AG04450 (cell line): ENCODE measurements at regions not wholly inside any gene's neighbourhood (a gene's known extent, or its start where the extent isn't known, plus 50 kb on each side); places are given as distances from the start of the nearest gene placed in this dataset.

Source experiments
- CTCF ChIA-PET: fragments of 300-600, 350-600 bp; formaldehyde crosslinking; extraction: SDS; loops from one replicate; lab custom pipeline; 2022; ENCODE audit warnings: antibody characterized with exemption, inconsistent platforms; lab: Charles Lee
- POLR2A ChIA-PET: fragments of 350-600 bp; formaldehyde crosslinking; extraction: SDS; loops from one replicate; lab custom pipeline; 2021; ENCODE audit warnings: antibody characterized with exemption, inconsistent platforms; lab: Yijun Ruan, JAX
- DNase-seq: peaks from one replicate; pipeline ENCODE4 v3.0.0-alpha.2; 2011; ENCODE audit warnings: low read depth, low spot score
- H3K27ac ChIP-seq: one replicate; pipeline ENCODE4 v1.5.1; 2012; ENCODE audit warnings: low read depth, low read length, control low read depth
- H3K27me3 ChIP-seq: one replicate; pipeline ENCODE4 v1.6.0; 2012; ENCODE audit warnings: low read length; ENCODE audit not compliant: control insufficient read depth, insufficient read depth
- H3K4me3 ChIP-seq: 2 replicates; pipeline ENCODE4 v1.5.1; 2011; ENCODE audit warnings: mild to moderate bottlenecking, low read depth, low read length, control low read depth
- H3K9me3 ChIP-seq: 2 replicates; pipeline ENCODE4 v1.5.1; 2012; ENCODE audit warnings: low read length; ENCODE audit not compliant: control insufficient read depth, insufficient read depth
- TF ChIP-seq, protein P1 (sequence below): IDR thresholded peaks from 2 replicates; pipeline ENCODE4 v1.5.1; 2011; ENCODE audit warnings: low read depth, low read length, control low read depth, inconsistent platforms

- DNase-seq, result no peak
- no peaks in the 10 kb centered on the region for H3K27me3 ChIP-seq
- H3K9me3 ChIP-seq, result no peaks in the 10 kb centered on the region
- ChIA-PET CTCF (no interaction called here), POLR2A (no interaction called here)
- TF ChIP-seq, protein P1, sequence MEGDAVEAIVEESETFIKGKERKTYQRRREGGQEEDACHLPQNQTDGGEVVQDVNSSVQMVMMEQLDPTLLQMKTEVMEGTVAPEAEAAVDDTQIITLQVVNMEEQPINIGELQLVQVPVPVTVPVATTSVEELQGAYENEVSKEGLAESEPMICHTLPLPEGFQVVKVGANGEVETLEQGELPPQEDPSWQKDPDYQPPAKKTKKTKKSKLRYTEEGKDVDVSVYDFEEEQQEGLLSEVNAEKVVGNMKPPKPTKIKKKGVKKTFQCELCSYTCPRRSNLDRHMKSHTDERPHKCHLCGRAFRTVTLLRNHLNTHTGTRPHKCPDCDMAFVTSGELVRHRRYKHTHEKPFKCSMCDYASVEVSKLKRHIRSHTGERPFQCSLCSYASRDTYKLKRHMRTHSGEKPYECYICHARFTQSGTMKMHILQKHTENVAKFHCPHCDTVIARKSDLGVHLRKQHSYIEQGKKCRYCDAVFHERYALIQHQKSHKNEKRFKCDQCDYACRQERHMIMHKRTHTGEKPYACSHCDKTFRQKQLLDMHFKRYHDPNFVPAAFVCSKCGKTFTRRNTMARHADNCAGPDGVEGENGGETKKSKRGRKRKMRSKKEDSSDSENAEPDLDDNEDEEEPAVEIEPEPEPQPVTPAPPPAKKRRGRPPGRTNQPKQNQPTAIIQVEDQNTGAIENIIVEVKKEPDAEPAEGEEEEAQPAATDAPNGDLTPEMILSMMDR, result no peak
- H3K27ac ChIP-seq, result no peak overlapping the region
- H3K4me3 ChIP-seq, result no peak overlapping the region
Measured at GRCh38 chr5:159616952-159617351, 286.7 kb upstream of the IL12B start.

- CTCF ChIA-PET, result no interaction called here
- DNase-seq, result no peak
- POLR2A ChIA-PET, result no interaction called here
- Histone ChIP-seq H3K27ac (no peak overlapping the region), H3K4me3 (no peak overlapping the region), H3K9me3 (no peaks in the 10 kb centered on the region), H3K27me3 (no peaks in the 10 kb centered on the region)
- TF ChIP-seq, protein P1, result no peak
Measured at GRCh38 chr5:159619826-159620225, 289.5 kb upstream of the IL12B start.

DNA sequence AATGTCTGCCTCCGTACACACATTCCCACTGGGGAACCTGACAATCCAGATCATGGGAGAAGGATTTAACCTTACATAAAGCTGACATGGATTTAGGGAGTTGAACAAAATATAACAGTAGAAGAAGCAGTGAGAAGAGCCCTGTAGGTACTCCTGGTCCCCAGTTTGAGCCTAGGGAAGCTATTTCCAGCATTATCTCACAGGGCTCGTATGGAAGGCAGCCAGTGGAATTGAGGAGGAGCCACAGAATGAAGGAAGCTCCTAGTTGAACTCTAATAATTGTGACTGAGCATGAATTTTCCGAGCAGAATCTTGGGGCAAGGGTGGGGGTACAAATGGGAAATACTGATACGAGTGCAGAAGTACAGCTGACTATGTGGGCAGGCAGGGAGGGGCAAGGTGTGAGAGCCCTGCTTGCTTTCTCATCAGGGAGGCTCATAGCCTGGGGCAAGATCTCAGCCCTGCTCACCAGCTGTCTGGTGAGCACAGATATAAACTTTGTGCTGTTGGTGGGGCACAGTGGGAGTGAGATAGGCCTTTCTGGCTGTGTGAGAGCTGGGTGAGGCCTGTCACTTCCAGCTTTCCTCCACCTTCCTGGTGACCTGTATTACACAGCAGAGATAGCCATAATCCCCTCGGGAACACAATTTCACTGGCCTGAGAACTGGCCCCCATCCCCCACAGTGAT lies 290.7 kb upstream of the IL12B start:
- Histone ChIP-seq H3K4me3 (no peak overlapping the region), H3K27ac (no peak overlapping the region), H3K27me3 (no peaks in the 10 kb centered on the region), H3K9me3 (no peaks in the 10 kb centered on the region)
- ChIA-PET POLR2A (no interaction called here), CTCF (interaction anchor here (0.6 kb wide), 1 partner anchor 184 kb away, joined by 3 read pairs; no protein-coding TSS in a partner anchor)
- TF ChIP-seq, protein P1, result no peak
- DNase-seq, result no peak

- TF ChIP-seq, protein P1, result no peak
- DNase-seq, result no peak
- Histone ChIP-seq H3K27ac (no peak overlapping the region), H3K9me3 (no peaks in the 10 kb centered on the region), H3K4me3 (no peak overlapping the region), H3K27me3 (peaks cover 7% of the 10 kb centered on the region)
- CTCF ChIA-PET, result no interaction called here
- POLR2A ChIA-PET, result no interaction called here
Measured at GRCh38 chr5:159628703-159629102, 287.6 kb upstream of the ADRA1B start.

DNA sequence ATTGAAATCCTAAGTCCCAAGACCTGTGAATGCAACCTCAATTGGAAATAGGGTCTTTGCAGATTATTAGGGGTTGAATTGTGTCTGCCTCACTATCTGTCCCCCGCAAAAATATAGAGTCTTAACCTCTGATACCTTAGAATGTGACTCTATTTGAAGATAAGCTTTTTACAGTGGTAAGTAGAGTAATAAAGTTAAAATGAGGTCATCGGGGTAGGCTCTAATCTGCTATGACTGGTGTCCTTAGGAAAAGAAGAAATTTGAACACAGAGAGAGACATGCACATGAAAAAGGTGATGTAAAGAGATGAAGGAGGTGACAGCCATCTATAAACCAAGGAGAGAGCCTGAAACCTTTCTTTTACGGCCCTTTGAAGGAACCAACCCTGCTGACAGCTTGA lies 287.1 kb upstream of the ADRA1B start:
- H3K4me3 ChIP-seq, result no peak overlapping the region
- TF ChIP-seq, protein P1, result no peak
- no peak for DNase-seq
- H3K27me3 ChIP-seq, result peaks cover 7% of the 10 kb centered on the region
- CTCF ChIA-PET, result no interaction called here
- no peaks in the 10 kb centered on the region for H3K9me3 ChIP-seq
- POLR2A ChIA-PET, result no interaction called here
- no peak overlapping the region for H3K27ac ChIP-seq
